ENCODE measurements at regions not wholly inside any gene's neighbourhood (a gene's known extent, or its start where the extent isn't known, plus 50 kb on each side); places are given as distances from the start of the nearest gene placed in this dataset.

GRCh38 chr6:62465206-62465605 is 179.2 kb upstream of the KHDRBS2 start:
- CTCF ChIA-PET, result no interaction called here
- ATAC-seq (no peak), FAIRE-seq (no peak), DNase-seq (ENCODE audit: low read depth in 1 of 2, low spot score in 1 of 2) (no peak)
- WGBS (ENCODE audit: missing lambda C conversion rate), result 0% methylated on average over 2 of the region's 2 CpGs
- Histone ChIP-seq H3K4me3 (no peak overlapping the region), H3K9me3 (no peaks in the 10 kb centered on the region), H3K27ac (no peak overlapping the region), H3K4me2 (no peak overlapping the region), H3K4me1 (no peaks in the 10 kb centered on the region)
- POLR2A ChIA-PET, result no interaction called here
- TF ChIP-seq HDAC2 (IDR thresholded peaks at IDR 0.05), result no peak
- no peak for TF ChIP-seq REST (IDR thresholded peaks at IDR 0.05)
- TF ChIP-seq MAX (IDR thresholded peaks at IDR 0.05), result no peak
- TF ChIP-seq NFE2L2 (conservative IDR thresholded peaks at IDR 0.05; ENCODE audit: low read length), result no peak
- no peak for TF ChIP-seq BCL3 (IDR thresholded peaks at IDR 0.05)
- no peak for TF ChIP-seq JUNB (IDR thresholded peaks at IDR 0.05)
- TF ChIP-seq ESRRA (IDR thresholded peaks at IDR 0.05; ENCODE audit: borderline replicate concordance, low read length), result no peak
- no peak for TF ChIP-seq CBX2 (IDR thresholded peaks at IDR 0.05; ENCODE audit: borderline replicate concordance, low read depth)
- no peak for TF ChIP-seq HOXA7 (CRISPR knock-in tag; IDR thresholded peaks at IDR 0.05)
- TF ChIP-seq PHF8 (IDR thresholded peaks at IDR 0.05; ENCODE audit: borderline replicate concordance, low read depth), result no peak
- no peak for TF ChIP-seq CTCF (IDR thresholded peaks at IDR 0.05)
- TF ChIP-seq E2F6 (IDR thresholded peaks at IDR 0.05; ENCODE audit: borderline replicate concordance, low read depth), result no peak
- no peak for TF ChIP-seq ELK1 (IDR thresholded peaks at IDR 0.05; ENCODE audit: low read depth, low read length)
- no peak for TF ChIP-seq RCOR1 (IDR thresholded peaks at IDR 0.05; ENCODE audit: low read depth, low read length)

GRCh38 chr6:62452586-62452985 is 166.6 kb upstream of the KHDRBS2 start:
- ChIA-PET POLR2A (no interaction called here), CTCF (no interaction called here)
- Histone ChIP-seq H3K4me2 (no peak overlapping the region), H3K4me1 (no peaks in the 10 kb centered on the region), H3K4me3 (no peak overlapping the region), H3K9me3 (no peaks in the 10 kb centered on the region), H3K27ac (no peak overlapping the region)
- TF ChIP-seq HEYL (CRISPR knock-in tag; IDR thresholded peaks at IDR 0.05), result no peak
- TF ChIP-seq BHLHE40 (IDR thresholded peaks at IDR 0.05; ENCODE audit: low read depth, low read length), result no peak
- no peak for TF ChIP-seq HMGXB4 (CRISPR knock-in tag; IDR thresholded peaks at IDR 0.05; ENCODE audit: borderline replicate concordance)
- no peak for TF ChIP-seq ATOH8 (CRISPR knock-in tag; IDR thresholded peaks at IDR 0.05; ENCODE audit: low read depth)
- TF ChIP-seq POLR2A (IDR thresholded peaks at IDR 0.05; ENCODE audit: low read length), result no peak
- TF ChIP-seq ZSCAN20 (CRISPR knock-in tag; IDR thresholded peaks at IDR 0.05), result no peak
- no peak for TF ChIP-seq EP300 (IDR thresholded peaks at IDR 0.05)
- no peak for TF ChIP-seq ZNF302 (CRISPR knock-in tag; IDR thresholded peaks at IDR 0.05)
- TF ChIP-seq POLR2AphosphoS2 (conservative IDR thresholded peaks at IDR 0.05; ENCODE audit: low read length), result no peak
- TF ChIP-seq EHMT2 (IDR thresholded peaks at IDR 0.05; ENCODE audit: low read depth), result no peak
- ATAC-seq, result no peak
- DNase-seq (ENCODE audit: low read depth in 1 of 2, low spot score in 1 of 2), result no peak
- no peak for FAIRE-seq
- 48% methylated on average over 2 of the region's 2 CpGs for WGBS (ENCODE audit: missing lambda C conversion rate)
